Mucosa of gallbladder (tissue), 1 donor: ENCODE measurements at regions not wholly inside any gene's neighbourhood (a gene's known extent, or its start where the extent isn't known, plus 50 kb on each side); places are given as distances from the start of the nearest gene placed in this dataset.
"Not testable (repeated sequence)": the region's sequence is repeated elsewhere in the genome, so short reads cannot be mapped to it uniquely, and the experiment has no call there.

Experiments
- DNase-seq: peaks from one replicate; pipeline ENCODE4 v3.0.0-alpha.2; 2020; ENCODE audit warnings: low spot score
- donor health status: DM: no; HTN: no; CAD: no.

DNA sequence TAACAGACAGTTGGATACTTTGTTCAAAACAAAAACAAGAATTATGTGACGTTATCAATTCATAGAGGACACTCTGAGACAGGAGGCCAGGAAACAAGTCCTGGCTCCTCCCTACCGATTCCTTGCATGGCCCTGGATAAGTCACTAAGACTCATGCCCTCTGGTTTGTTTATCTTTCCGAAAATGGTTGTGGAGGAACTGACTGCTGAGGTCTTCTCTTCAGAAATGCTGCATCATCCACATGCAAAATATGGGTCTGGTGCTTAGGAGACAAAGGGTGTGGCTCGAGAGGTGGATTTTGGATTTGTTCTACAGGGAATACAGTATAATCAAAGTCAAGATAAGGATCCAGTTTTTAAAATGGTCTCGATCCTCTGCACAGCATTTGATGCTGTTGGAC lies 130.9 kb downstream of the RELL1 start:
- no peak for DNase-seq

DNA sequence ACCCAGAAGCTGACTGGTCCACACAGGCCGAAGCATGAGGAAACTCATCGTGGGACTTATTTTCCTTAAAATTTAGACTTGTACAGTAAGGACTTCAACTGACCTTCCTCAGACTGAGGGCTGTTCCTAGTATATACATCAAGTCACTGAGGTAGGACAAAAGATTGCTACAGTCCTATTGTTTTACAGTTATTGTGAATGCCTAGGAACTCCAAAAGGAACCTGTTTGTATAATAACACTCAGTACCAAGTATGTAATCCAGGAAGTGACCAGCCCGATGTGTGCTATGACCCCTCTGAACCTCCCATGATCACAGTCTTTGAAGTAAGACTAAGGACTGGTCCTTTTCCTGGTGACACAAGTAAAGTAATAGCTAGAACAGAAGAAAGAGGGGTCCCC lies 136.3 kb downstream of the RELL1 start:
- DNase-seq = not testable (repeated sequence)

DNA sequence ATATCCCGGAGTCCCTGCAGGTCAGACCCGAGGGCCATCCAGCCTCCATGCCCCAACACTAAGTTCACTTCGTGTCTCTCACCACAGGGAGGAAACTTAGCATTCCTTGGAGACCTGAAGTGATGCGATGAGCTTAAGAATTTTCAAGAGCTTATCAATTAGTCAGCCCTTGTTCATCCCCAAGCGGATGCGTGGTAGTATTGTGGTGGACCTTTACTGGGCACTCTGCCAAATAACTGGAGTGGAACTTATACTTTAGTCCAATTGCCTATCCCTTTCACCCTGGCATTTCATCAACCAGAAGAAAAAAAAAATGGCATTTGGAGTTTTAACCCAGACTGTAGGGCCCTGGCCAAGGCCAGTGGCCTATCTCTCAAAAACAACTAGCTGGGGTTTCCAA lies 137.1 kb downstream of the RELL1 start:
- DNase-seq = no peak

DNA sequence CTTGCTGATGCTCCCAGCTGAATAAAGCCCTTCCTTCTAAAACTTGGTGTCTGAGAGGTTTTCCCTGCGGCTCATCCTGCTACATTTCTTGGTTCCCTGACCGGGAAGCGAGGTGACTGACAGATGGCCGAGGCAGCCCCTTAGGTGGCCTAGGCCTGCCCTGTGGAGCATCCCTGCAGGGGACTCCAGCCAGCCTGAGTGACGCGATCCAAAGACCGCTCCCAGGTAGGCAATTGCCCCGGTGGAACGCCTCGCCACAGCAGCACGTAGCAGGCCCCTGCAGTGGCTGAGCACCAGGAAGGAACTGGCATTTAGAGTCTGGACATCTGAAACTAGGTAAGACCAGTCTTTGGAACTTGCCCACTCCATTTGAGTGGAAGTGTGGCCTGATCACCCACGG lies 139.6 kb downstream of the RELL1 start:
- DNase-seq = no peak

DNA sequence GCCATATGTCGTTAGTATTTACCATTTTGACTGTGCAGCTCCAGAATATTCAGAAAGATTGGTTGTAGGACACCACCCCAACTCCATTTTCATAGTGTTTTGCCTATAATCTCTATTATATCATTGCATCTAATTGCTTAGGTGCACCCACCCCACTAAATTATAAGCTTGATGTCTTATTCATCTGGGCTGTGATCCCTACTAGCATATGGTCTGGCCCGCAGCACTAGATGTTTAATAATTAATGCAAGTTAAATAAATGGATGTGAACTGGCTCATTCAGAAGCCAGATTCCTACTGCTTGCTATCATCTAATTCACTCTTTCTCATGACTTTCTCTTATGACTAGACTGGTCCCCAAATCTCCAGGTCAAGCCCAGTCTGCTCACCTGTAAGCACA lies 143.5 kb downstream of the RELL1 start:
- DNase-seq = no peak

DNA sequence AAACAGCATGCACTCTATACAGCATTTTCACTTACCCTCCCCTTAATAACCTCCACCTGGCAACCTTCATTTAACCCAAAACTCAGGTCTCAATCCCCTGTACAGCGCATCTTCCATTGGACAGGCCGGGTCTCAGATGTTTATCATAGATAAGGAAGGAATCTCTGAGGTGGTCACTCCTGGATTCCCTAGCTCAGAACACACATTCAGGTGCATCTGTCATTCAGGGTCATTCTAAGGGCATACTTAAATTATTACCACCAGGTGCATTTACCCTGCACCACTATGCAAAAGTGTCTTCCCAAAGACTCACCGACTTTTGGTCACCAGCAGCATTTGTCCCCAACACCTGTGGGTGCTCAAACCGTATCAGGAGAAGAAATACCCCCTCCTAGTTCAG lies 144.2 kb downstream of the RELL1 start:
- no peak for DNase-seq

DNA sequence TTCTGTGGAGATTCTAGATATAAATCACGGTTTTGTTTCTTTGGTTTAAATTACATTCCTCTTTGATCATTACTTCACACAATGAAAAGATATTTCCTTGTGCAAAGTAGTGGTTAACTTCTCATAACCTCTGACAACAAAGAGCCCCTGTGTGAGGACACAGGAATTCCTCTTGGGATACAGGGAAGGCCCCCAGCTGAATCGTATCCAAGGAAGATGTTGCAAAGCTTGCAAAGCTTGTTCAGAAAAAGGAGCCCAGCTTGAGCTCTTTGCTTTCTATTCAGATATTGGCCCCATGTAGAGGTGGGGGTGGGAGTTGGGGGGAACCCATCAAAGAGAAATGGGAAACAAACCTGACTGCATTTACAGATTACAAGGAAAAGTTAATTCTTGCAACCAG lies 145.7 kb downstream of the RELL1 start:
- no peak for DNase-seq

DNA sequence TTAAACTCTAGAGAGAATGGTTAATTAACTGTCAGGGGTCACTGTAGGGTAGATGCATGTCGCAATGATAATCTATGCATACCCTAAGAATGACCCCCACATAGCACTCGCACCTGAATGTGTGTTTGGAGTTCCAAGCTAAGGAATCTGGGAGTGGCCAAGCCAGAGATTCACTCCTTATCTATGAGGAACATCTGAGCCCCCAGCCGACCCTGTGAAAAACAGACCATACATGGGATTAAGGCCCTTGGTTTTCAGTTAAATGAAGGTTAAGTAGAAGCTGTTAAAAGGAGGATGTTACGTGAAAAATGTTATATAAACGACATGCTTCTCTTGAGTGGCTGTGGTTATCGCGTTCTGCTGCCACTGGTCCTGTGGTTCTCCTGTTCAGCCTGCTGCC lies 147.2 kb downstream of the RELL1 start:
- DNase-seq = no peak

DNA sequence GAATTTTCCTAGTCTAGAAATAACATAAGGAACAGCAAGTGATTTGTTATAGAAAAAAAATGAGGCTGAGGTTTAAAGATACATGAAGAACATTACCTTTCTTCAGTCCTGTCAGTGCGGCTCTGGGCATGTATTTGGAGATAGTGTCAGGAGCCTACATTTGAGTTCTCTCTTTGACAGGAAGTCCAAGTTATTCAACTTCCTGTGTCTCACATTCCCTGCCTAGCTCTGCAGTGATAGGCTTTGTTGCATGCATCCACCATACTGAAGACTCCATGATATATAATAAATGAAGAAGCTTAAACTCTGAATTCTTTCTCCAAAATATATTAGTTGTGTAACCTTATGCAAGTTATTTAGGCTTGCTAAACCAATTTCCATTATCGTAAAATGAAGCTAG lies 148.7 kb downstream of the RELL1 start:
- no peak for DNase-seq

DNA sequence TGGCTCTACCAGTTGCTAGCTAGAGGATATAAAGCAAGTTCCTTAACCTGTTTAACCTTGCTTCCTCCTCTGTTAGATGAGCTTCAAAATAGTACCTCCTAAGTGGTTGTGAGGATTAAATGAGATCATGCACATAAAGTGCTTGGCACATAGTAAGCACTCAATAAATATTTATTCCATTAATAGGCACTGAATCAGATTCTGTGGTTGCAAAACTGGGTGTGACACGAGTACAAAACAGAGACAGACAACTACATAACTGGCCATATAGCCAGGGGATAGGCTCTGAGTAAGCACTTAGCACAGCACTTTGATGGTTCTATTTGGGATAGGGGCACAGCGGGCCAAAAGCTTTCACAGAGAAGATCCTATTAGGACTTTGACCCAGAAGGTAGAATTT lies 150.3 kb downstream of the RELL1 start:
- DNase-seq = no peak

DNA sequence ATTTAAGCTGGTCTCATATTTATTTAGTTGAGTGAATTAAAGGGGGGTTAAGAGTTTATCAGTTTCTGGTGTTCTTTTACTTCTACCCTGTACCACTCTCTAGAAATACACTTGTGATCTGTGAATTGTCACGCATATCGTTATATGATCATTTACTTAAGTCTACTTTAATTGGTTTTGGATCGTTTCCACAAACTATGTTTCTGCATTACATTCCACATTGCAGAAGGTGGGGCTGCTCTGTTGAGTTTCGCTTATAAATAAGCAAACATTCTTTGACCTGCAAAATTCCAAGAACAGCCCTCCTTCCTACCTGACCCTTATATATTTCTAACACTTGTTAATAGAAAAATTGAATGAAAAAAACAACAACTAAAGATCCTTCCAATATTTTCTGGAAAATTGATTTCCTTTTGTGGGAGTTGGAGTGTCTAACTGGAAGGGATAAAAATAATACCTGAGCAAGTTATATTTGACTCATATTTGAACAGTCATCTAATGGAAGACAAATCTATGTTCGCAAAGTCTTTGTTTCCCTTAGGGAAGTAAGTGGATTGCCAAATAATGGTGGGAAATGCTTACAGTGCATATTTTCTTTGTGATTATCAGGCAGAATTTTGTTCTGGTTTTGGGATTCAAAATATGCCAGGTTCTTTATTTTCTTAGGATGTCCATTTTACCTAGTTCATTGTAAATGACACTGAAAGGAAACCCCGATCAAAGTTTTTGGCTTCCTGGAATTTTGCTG lies 152.7 kb downstream of the RELL1 start:
- DNase-seq = no peak

DNA sequence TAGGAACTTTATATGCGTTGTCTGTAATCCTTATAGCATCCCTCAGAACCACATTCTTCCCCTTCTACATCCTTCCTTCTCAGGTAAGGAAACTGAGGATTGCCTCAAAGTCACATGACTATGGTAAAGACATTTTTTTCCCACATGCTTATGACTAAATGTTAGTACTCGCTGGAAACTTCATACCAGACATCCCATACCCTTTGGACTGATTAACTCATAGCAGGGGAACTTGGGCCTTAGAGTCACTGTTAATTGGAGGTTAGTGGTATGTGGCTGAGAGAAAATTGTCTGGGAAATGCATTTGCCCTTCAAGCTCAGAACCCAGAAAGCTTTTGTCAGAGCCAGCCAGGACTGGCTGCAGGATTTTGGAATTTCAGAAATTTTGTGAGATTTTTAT lies 155.0 kb downstream of the RELL1 start:
- no peak for DNase-seq

DNA sequence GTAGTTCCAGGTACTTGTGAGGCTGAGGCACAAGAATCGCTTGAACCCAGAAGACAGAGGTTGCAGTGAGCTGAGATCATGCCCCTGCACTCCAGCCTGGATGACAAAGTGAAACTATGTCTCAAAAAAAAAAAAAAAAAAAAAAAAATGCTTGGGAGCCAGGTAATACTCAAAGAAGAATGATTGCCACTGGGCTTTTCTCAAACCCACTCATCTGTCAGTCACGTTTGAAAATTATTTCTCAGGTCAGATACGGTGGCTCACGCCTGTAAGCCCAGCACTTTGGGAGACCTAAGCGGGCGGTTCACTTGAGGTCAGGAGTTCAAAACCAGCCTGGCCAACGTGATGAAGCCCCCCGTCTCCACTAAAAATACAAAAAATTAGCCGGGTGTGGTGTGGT lies 155.7 kb downstream of the RELL1 start:
- DNase-seq = no peak

DNA sequence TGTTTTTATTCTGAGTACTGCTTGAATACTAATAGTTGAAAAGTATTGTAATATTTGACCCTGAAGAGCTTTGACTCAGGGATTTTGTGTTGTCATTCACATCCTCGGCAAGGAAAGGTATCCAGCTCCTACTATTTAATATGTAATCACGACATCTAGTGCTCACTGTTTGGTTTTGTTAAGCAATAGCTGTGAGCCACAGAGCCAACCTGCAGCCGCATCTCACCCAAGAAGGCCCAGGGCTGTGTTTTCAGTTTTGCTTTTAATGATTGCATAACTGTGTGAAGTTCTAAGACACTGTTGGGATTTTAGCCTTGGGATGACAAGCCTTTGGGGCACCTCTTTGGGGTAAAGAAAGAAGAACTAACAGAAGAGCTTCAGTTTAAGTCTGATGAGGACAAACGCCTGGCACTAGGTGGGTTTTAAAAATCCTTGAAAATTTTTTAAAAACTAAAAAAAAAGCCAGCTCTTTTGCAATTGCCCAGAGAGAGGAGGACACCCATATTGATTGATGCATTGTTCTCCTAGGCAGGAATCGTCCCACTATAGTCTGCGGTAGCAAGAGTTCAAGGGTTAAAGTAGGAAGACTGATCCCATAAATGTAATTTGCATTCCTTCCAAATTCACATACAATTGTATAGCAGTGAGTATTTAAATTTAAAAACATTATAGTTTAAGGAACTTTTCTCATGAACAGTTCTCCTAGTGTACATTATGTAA lies 157.8 kb downstream of the RELL1 start:
- DNase-seq = peak; percentile 42

DNA sequence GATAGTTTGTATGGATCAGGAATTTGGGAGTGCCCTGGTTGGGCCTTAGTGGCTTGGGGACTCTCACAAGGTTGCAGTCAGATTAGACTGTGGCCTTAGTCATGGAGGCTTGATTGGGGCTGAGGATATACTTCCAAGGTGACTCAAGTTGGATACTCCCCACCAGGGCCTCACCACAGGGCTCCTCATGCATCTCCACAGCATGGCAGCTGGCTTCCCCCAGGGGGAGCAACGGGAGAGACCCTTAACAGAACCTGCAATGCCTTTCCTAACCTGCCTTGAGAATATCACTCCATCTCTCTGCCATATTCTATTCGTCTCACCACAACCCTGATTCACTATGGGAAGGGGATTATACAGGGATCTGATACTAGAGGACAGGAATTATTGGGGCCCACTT lies 161.9 kb downstream of the RELL1 start:
- DNase-seq = no peak

DNA sequence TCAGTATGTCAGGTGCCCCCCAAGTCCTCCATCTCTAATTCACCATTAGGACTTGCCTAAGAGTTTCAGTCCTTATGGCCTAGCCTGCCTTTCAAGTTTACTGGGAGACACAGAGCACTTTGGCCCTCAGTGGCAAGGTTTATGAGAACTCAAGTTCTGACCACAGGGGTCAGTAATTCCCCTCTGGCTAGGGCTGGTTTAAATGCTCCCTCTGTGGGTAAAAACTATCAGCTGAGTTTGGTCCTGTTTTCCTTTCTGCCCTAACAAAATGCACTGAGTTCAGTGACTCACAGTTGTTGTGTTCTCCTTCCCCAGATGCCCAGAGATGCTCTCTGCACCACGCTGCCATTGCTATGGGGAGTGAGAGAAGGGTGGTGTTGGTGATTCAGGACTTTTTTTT lies 163.2 kb downstream of the RELL1 start:
- no peak for DNase-seq

DNA sequence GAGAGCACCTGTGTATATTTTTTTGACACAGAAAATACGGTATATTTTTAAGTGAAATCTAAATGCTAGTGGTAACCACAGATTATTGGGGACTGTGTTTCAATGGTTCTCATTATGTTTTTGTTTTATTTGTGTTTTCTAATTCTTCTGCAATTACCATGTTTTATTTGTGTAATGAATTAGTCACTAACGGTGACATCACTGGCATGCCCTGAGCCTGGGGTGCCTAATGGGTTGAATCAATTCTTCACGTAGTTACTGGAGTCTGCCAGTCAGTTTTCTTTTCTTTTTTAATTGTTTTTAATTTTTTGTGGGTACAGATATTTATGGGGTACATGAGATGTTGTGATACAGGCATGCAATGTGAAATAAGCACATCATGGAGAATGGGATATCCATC lies 168.8 kb downstream of the RELL1 start:
- DNase-seq = no peak

DNA sequence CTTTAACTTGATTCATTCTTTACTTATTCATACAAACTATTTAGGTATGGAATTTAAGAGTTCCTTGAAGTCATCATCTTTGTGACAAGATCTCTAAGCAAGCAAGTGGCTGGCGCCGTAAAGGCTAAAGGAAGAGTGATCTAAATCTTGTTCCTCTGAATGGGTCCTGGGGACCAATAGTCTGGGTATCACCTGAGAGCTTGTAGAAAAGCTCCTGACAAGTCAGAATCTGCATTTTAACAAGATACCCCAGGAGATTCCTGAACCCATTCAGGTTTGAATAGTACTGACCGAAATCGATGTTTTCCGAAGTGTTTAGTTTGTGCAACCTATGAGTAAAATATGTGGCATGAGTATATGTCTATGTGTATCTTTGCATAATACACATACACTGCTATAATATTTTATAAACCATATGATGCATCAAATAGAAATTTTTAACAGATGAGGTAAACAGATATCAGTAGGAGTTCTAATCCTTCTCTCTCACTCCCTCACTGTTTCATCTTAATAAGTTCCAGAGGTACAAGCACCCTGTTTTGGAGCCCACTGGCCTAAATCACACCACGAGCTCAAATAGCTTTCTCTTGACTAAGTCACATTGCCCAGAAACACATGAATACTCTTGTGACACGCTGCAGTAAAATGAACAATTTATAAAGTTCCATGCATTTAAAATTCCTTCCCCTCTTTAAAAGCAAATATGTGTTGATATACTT lies 170.0 kb downstream of the RELL1 start:
- no peak for DNase-seq

DNA sequence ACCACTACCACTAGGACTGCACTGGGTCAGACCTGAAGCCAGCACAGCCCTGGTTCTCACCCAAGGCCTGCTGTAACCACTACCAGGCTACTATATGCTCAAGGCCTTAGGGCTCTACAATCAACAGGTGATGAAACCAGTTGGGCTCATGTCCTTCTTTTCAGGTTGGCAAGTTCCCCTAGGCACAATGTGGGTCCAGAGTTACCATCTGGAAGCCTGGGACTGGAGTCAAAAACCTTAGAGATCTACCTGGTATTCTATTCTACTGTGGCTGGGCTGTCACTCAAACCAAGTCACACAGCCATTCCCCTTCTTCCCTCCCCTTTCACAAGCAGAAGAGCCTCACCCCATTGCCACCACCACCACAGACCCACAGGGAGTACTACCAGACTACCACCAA lies 175.6 kb downstream of the RELL1 start:
- no peak for DNase-seq

DNA sequence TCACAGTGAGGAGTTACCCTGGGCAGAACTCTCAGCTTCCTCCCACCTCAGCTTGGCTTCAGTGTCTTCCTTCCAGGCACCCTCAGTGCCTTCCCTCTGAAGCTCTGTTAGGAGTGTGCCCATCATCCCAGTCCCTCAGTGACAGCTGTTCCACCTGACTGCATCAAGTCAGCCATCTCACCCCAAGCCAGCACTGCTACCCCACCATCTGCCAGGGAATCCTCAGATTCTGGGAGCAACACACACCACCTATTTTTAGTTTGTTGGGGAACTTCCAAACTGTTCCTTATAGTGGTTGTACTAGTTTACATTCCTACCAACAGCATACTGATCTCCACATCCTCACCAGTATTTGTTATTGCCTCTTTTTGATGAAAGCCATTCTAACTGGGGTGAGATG lies 182.9 kb downstream of the RELL1 start:
- no peak for DNase-seq

DNA sequence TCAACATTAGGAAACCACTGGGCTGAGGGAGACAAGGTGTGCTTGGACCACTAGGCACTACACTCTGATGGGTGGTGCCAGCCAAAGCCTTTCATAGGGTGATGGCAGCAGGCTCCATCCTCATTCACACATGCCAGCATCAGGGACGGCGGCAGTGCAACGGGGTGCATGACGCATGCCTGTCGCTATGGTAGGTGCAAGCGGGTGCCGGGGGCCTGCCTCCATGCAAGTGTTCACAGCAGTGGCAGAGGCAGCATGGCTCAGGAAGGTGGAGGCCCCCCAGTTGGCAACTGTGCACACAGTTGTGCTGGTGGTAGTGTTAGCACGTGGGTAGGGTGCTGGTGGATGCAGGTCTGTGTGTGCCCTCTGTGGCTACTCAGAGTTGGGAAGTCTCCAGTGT lies 184.1 kb downstream of the RELL1 start:
- no peak for DNase-seq
